WERI-Rb-1 (cell line): ENCODE measurements at regions not wholly inside any gene's neighbourhood (a gene's known extent, or its start where the extent isn't known, plus 50 kb on each side); places are given as distances from the start of the nearest gene placed in this dataset.
"Not testable (repeated sequence)": the region's sequence is repeated elsewhere in the genome, so short reads cannot be mapped to it uniquely, and the experiment has no call there.

Source experiments
- DNase-seq: peaks from one replicate; pipeline ENCODE4 v3.0.0-alpha.2; 2020
- H3K27ac ChIP-seq: fragments of 250-450 bp; sonication (Bioruptor Pico); 2 replicates; pipeline ENCODE4 v1.5.1; 2020; ENCODE audit warnings: mild to moderate bottlenecking, moderate library complexity
- H3K27me3 ChIP-seq: fragments of 250-450 bp; sonication (Bioruptor Pico); 2 replicates; pipeline ENCODE4 v1.5.1; 2021; ENCODE audit warnings: mild to moderate bottlenecking, low read depth, moderate library complexity; ENCODE audit not compliant: insufficient read depth, severe bottlenecking
- H3K36me3 ChIP-seq: fragments of 250-450 bp; sonication (Bioruptor Pico); 2 replicates; pipeline ENCODE4 v1.5.1; 2020; ENCODE audit warnings: mild to moderate bottlenecking, moderate library complexity
- H3K4me3 ChIP-seq: 2 replicates; pipeline ENCODE4 v1.5.1; 2011; ENCODE audit warnings: low read depth, mild to moderate bottlenecking, control low read depth, low read length
- H3K9me3 ChIP-seq: fragments of 250-450 bp; sonication (Bioruptor Pico); 2 replicates; pipeline ENCODE4 v1.5.1; 2021; ENCODE audit warnings: mild to moderate bottlenecking, moderate library complexity; ENCODE audit not compliant: severe bottlenecking
- CTCF ChIP-seq: IDR thresholded peaks from 2 replicates; pipeline ENCODE4 v1.5.1; 2011; ENCODE audit warnings: low read depth, mild to moderate bottlenecking, control low read depth, inconsistent platforms, low read length

- no peaks in the 10 kb centered on the region for H3K36me3 ChIP-seq
- no peak overlapping the region for H3K4me3 ChIP-seq
- no peak for TF ChIP-seq CTCF
- no peak for DNase-seq
- H3K27me3 ChIP-seq = no peaks in the 10 kb centered on the region
- no peaks in the 10 kb centered on the region for H3K9me3 ChIP-seq
- no peak overlapping the region for H3K27ac ChIP-seq
Observed at GRCh38 chr4:72876946-72877345, 192.6 kb downstream of the COX18 start.

GRCh38 chr4:72875545-72875944 lies 194.0 kb downstream of the COX18 start:
- no peak for DNase-seq
- H3K4me3 ChIP-seq = no peak overlapping the region
- TF ChIP-seq CTCF = no peak
- no peaks in the 10 kb centered on the region for H3K9me3 ChIP-seq
- no peaks in the 10 kb centered on the region for H3K27me3 ChIP-seq
- H3K27ac ChIP-seq = no peak overlapping the region
- no peaks in the 10 kb centered on the region for H3K36me3 ChIP-seq

DNA sequence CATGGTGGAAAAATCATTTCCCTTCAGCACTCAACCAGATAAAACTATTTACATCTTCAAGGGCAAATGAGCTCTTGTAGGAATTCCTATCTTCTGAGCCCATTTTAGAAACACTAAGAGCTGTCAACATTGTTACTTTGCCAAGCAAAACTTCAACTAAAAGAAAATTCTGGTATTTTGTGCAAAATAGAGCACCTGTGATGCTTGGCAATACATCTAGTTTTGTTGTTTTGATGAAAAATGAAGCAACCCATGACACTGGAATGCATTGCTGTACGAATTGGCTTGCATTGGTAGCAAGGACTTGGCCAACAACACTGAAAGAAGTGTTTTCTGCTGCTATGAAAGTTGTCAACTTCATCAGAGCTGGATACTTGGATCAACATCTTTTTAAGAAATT lies 194.4 kb downstream of the COX18 start:
- H3K9me3 ChIP-seq = no peaks in the 10 kb centered on the region
- H3K4me3 ChIP-seq = no peak overlapping the region
- H3K27ac ChIP-seq = no peak overlapping the region
- no peak for DNase-seq
- H3K36me3 ChIP-seq = no peaks in the 10 kb centered on the region
- no peaks in the 10 kb centered on the region for H3K27me3 ChIP-seq
- no peak for TF ChIP-seq CTCF

GRCh38 chr4:72864898-72865297 lies 204.6 kb downstream of the COX18 start:
- no peak for TF ChIP-seq CTCF
- Histone ChIP-seq H3K4me3 (no peak overlapping the region), H3K27me3 (no peaks in the 10 kb centered on the region), H3K9me3 (no peaks in the 10 kb centered on the region), H3K36me3 (no peaks in the 10 kb centered on the region), H3K27ac (no peak overlapping the region)
- no peak for DNase-seq

GRCh38 chr4:72864277-72864676 lies 205.2 kb downstream of the COX18 start:
- not testable (repeated sequence) for DNase-seq, H3K9me3 ChIP-seq, H3K36me3 ChIP-seq, H3K27me3 ChIP-seq, H3K4me3 ChIP-seq, H3K27ac ChIP-seq

- no peak overlapping the region for H3K4me3 ChIP-seq
- no peaks in the 10 kb centered on the region for H3K36me3 ChIP-seq
- no peak for TF ChIP-seq CTCF
- no peak for DNase-seq
- H3K9me3 ChIP-seq = no peaks in the 10 kb centered on the region
- H3K27ac ChIP-seq = no peak overlapping the region
- H3K27me3 ChIP-seq = no peaks in the 10 kb centered on the region
Observed at GRCh38 chr4:72860766-72861165, 208.8 kb downstream of the COX18 start.

- H3K4me3 ChIP-seq = no peak overlapping the region
- no peaks in the 10 kb centered on the region for H3K36me3 ChIP-seq
- no peaks in the 10 kb centered on the region for H3K27me3 ChIP-seq
- DNase-seq = no peak
- TF ChIP-seq CTCF = no peak
- no peak overlapping the region for H3K27ac ChIP-seq
- no peaks in the 10 kb centered on the region for H3K9me3 ChIP-seq
Observed at GRCh38 chr4:72858328-72858727, 211.2 kb downstream of the COX18 start.
